NCI-H526 (cell line): ENCODE measurements at regions not wholly inside any gene's neighbourhood (a gene's known extent, or its start where the extent isn't known, plus 50 kb on each side); places are given as distances from the start of the nearest gene placed in this dataset.
"Not testable (repeated sequence)": the region's sequence is repeated elsewhere in the genome, so short reads cannot be mapped to it uniquely, and the experiment has no call there.

Experiments
- DNase-seq, 2 experiments: peaks; one replicate each; lab custom pipeline; 2025; lab: John Stamatoyannopoulos, UW

DNA sequence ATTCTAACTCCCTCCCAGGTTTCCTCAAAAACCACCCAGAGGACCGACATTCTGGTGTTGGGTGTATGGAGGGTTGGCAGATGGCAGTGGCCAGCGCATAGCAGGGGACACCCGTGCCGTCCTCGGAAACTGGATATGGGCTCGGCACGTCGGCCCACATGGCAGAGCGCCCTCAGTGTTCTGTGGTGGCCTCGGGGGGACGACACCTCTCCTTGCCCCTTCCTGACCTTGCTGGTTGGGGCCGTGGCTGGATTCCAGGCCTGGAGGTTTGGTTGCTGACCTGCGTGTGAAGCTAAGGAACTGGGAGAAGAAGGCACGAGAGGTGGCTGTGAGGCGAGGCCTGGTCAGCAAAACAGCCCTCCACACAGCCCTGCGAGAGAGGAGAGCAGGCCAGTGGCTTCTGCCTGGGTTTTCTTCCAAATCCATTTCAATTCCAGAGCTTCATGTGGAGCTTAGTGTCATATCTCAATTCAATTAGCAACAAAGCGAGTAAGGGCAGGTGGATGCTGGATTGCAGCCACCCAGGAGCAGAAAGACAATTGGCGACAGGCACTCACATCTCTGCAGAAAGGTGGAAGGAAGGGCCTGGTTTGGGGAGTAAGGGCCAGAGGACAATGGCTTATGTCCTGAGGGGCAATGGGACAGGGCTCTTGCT, 478.4 kb downstream of the BRD1 start:
- DNase-seq = no peak

- DNase-seq = no peak
These were observed 479.0 kb downstream of the BRD1 start for GRCh38 chr22:49348631-49349030.

DNA sequence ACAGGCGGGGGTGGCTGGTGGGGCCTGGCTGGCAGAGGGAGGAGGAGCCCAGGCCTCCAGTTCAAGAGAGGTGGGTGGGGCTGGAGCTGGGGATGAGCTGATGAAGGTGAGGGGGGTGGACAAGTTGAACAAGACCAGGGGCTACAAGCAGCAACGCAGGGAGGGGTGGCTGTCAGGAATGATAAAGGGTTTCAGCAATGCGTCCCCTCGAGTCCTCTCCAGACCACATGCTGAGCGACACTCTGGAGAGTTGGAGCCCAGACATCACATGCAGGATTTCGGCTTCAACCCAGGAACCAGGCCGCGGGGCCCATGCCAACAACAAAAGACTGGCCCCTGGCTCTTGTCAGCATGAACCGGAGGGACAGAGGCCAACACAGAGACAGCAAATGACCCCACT, 480.3 kb downstream of the BRD1 start:
- DNase-seq = no peak

- no peak for DNase-seq
These were observed 481.8 kb downstream of the BRD1 start for GRCh38 chr22:49345896-49346295.

DNA sequence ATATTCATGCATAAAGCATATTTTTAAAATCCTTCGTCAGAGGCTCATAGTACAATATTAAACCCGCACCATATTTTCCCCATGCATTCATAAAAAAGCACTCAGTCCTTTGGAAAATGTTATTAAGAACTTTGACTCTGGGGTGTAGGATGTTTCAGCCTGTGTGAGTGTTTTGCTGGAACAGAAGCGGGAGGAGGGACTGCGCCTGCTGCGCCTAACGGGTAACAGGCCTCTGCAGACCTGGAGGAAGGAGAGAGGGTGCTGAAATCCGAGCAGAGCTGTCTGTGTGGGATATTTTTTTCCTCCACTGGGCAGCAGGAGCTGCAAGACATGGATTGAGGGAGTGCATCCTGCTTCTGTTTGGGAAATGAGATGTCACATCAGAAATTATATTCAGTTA, 483.0 kb downstream of the BRD1 start:
- no peak for DNase-seq

DNA sequence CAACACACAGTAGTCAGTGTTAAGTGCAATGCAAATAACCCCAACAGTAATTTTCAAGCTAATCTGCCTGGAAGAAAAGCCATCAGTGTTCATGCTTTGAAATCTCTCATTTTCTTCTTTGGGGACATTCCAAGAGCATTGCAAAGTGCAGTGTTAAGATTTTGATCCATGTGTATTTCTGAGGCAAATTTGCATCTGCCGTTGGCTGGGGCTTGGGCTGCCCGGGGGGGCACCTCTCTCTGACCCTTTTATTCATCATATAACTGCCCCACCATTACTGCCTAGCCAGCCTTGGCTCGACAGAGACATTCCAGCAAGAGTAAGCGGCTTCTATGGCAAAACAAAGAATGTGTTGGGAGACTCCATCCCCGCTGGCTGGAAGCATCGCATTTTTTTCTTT, 483.5 kb downstream of the BRD1 start:
- DNase-seq = no peak

DNA sequence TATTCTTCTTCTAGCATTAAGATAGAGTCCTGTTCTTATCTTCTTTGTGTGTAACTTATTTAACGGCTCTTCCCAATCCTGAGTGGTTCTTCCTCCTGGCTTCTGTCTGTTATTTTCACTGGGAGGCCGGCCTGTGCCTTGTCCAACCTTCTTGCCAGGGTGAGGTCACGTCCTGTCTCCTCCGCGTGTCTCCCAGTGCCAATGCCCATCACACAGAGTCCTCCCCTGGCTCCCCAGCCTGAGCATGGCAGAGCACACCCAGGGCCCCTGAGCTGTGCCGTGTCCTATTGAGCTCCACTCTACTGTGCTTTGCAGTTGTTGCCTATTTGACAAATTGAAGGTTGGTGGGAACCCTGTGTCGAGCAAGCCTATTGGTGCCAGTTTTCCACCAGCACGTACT, 487.3 kb downstream of the BRD1 start:
- DNase-seq = no peak

GRCh38 chr22:49336483-49336882, 491.2 kb downstream of the BRD1 start:
- DNase-seq = not testable (repeated sequence)

GRCh38 chr22:49334976-49335375, 492.7 kb downstream of the BRD1 start:
- no peak for DNase-seq

DNA sequence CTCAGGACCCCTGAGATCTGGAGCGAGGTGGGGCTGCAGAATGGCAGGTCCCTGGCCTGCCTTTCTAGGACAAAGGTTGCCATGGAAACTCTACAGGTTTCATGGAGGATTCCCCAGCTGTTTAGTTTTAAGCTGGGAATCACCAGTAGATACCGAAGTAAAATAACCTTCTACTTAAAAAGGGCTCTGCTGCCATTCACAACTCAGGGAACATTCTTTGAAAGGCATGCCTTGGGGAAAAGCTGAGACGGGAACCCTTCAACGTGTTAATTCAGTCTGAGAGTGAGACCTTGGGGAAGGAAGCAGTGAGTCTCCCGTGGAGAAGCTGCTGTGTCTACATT, 493.3 kb downstream of the BRD1 start:
- DNase-seq = no peak

DNA sequence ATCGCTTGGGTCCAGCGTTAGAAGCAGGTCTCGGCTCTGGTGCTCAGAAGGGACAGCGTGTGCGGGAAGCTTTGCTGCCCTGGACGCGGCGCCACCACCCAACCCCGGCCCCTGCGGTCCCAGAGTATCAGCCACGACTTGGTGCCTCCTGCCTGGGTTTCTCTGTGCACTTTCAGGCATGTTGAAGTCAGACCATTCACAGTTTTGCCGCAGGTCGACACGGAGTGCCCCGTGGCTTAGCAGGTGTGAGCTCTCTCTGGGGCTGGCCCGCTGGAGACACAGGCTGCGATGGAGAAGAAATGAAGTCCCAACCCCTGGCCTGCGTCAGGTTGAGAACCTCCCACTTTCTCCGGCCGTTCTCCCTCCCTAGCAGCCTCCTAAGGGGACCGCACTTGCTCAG, 494.5 kb downstream of the BRD1 start:
- no peak for DNase-seq

GRCh38 chr22:49332691-49333090, 495.0 kb downstream of the BRD1 start:
- DNase-seq = no peak

GRCh38 chr22:49331878-49332277, 495.8 kb downstream of the BRD1 start:
- no peak for DNase-seq

DNA sequence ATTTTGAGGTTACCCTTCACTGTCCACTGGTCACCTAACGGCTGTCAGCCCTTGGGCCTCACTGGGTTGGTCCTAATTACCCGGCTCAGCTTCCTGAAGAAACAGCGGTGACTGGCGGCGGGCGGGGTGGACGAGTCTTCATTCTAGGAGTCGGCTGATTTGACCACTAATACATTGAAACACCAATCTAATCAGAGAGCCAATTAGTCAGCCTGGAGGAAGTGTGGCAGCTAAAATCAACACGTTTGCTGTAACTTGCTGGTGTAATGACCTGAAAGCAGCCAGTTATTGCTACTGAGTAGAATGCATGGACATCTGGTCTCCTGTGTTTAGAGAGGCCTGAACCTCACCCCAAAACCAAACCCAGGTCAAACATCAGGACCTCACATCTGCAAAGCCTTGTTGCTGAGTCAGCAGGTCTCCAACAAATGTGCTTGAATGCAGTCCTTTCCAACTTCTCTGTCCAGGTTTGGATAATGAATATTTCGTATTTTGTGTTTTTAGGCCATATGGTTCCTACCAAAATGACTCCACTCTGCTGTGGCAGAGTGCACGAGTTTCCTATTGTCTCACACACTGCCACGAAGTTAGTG, 496.4 kb downstream of the BRD1 start:
- DNase-seq = no peak

DNA sequence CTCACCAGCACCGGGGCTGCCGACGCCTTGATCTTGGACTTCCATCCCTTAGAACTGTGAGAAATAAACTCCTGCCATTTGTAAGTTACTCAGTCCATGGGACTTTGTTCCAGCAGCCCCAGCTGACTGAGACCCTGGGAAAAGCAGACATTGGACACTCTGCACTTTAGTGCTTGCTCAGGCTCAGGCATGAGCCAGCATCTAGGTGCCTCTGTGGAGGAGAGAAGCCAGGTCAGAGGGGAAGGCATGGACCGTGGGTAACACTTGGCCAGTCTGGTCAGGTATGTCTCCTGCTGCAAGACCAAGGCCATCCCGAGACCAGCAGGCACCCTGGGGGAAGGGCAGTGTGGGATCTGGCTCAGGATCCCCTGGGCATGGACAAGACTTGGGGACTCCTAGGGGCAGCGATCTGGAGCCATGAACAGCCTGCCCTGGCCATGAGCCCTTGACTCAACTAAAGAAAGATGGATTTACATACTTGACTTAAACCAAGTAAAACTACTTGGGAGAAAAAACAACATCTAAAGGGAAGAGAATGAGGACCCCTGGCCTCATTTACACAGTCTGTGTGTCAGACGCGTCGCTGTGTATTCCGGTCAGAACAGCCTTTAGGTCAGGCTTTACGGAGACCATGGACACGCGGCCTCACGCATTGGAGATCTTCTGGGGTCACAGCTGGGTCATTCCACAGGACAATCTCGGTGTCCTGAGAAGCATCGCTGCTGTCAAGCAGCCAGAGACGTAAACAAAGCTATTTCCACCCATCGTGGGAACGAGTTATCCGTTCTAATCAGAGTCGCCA, 497.1 kb downstream of the BRD1 start:
- no peak for DNase-seq

- no peak for DNase-seq
These were observed 498.0 kb downstream of the BRD1 start for GRCh38 chr22:49329636-49330035.

GRCh38 chr22:49328630-49329405, 498.9 kb downstream of the BRD1 start:
- DNase-seq = no peak

DNA sequence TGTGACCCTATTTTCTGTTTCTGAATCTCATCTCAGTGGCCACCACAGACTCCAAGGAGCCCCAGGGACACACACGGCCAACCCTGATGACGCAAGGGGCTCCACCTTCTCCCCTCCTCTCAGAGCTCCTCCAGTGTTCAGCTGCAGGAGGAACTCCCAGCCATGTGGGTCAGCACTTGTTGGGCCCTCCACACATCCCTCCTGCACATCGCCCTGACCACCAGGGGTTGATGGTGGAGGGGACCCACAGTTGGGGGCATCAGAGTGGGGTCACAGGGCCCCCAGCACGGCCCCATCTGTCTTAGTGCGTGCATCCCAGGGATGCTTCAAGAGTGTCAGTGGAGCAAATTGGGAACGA, 499.6 kb downstream of the BRD1 start:
- DNase-seq = no peak

GRCh38 chr22:49327411-49328117, 500.1 kb downstream of the BRD1 start:
- no peak for DNase-seq

- DNase-seq = no peak
These were observed 501.1 kb downstream of the BRD1 start for GRCh38 chr22:49326558-49326957.

DNA sequence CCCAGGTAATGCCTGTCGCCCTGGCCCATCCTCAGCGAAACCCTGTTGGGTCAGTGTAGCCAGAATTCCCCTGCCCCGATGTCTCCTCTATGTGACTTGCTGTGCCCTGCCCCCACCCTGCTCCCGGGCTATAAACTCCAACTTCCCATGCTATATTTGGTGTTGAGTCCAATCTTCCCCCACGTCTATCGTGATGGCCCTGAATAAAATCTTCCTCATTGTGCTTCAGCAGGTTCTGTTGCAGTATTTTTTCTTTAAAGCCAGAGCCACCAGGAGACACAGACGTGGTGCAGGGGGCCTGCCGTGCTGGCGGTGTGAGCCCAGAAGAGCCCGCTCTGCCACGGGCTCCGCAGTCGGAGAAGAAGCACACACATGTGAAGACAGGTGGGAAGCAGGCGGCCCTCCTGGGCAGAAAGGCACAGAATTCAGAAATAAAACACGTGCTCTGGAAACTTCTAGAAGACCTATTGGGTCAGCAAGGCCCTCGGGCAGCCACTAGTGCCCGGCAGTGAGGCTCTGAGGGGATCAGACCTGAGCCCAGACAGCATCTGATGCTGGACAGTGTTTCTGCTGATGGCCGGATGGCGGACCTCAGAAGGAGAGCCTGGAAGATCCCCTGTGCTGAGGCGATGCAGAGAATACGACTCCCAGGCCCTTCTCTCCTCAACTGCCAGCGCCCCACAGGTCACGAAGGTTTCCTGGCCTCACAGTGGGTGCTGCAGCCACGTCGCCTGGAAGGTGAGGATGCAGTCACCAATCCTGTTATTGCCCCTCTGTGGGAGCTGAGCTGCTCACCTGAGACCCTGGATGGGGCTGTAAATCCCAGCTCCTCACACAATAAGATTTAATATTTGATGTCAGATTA, 501.9 kb downstream of the BRD1 start:
- no peak for DNase-seq
